ENCODE measurements at regions not wholly inside any gene's neighbourhood (a gene's known extent, or its start where the extent isn't known, plus 50 kb on each side); places are given as distances from the start of the nearest gene placed in this dataset.
A peak's percentile ranks its signal among the peaks of the same experiment; 100 is the strongest.

GRCh38 chr3:111244760-111245159 is 173.1 kb downstream of the NECTIN3 start:
- DNase-seq (ENCODE audit: low spot score), result no peak

GRCh38 chr3:111246967-111247760 is 175.5 kb downstream of the NECTIN3 start:
- DNase-seq (ENCODE audit: low spot score), result peak; percentile 55

- no peak for DNase-seq (ENCODE audit: low spot score)
These were observed 176.8 kb downstream of the NECTIN3 start for GRCh38 chr3:111248406-111248805.

GRCh38 chr3:111249421-111249820 is 177.8 kb downstream of the NECTIN3 start:
- no peak for DNase-seq (ENCODE audit: low spot score)

- DNase-seq (ENCODE audit: low spot score), result peak; percentile 25
These were observed 181.2 kb downstream of the NECTIN3 start for GRCh38 chr3:111252779-111253178.

GRCh38 chr3:111253733-111254132 is 182.1 kb downstream of the NECTIN3 start:
- no peak for DNase-seq (ENCODE audit: low spot score)

GRCh38 chr3:111260878-111261277 is 189.3 kb downstream of the NECTIN3 start:
- no peak for DNase-seq (ENCODE audit: low spot score)

GRCh38 chr3:111269777-111270176 is 198.2 kb downstream of the NECTIN3 start:
- no peak for DNase-seq (ENCODE audit: low spot score)

GRCh38 chr3:111277226-111277625 is 205.6 kb downstream of the NECTIN3 start:
- DNase-seq (ENCODE audit: low spot score), result no peak

GRCh38 chr3:111278959-111279358 is 207.3 kb downstream of the NECTIN3 start:
- DNase-seq (ENCODE audit: low spot score), result no peak

GRCh38 chr3:111282024-111282423 is 210.4 kb downstream of the NECTIN3 start:
- DNase-seq (ENCODE audit: low spot score), result no peak

- no peak for DNase-seq (ENCODE audit: low spot score)
These were observed 211.5 kb downstream of the NECTIN3 start for GRCh38 chr3:111283165-111283564.

- DNase-seq (ENCODE audit: low spot score), result no peak
These were observed 213.0 kb downstream of the NECTIN3 start for GRCh38 chr3:111284503-111285183.

- no peak for DNase-seq (ENCODE audit: low spot score)
These were observed 213.5 kb downstream of the NECTIN3 start for GRCh38 chr3:111285184-111285538.

- no peak for DNase-seq (ENCODE audit: low spot score)
These were observed 214.1 kb downstream of the NECTIN3 start for GRCh38 chr3:111285694-111286093.

GRCh38 chr3:111286746-111287145 is 215.1 kb downstream of the NECTIN3 start:
- no peak for DNase-seq (ENCODE audit: low spot score)

- no peak for DNase-seq (ENCODE audit: low spot score)
These were observed 220.5 kb downstream of the NECTIN3 start for GRCh38 chr3:111292117-111292516.

GRCh38 chr3:111299192-111299615 is 227.6 kb downstream of the NECTIN3 start:
- peak; percentile 35 for DNase-seq (ENCODE audit: low spot score)

GRCh38 chr3:111301238-111301798 is 229.7 kb downstream of the NECTIN3 start:
- peak; percentile 19 for DNase-seq (ENCODE audit: low spot score)

GRCh38 chr3:111302063-111302462 is 230.4 kb downstream of the NECTIN3 start:
- no peak for DNase-seq (ENCODE audit: low spot score)

- DNase-seq (ENCODE audit: low spot score), result no peak
These were observed 232.1 kb downstream of the NECTIN3 start for GRCh38 chr3:111303760-111304159.

- DNase-seq (ENCODE audit: low spot score), result no peak
These were observed 234.3 kb upstream of the CD96 start for GRCh38 chr3:111307676-111308075.

GRCh38 chr3:111311126-111311525 is 230.9 kb upstream of the CD96 start:
- no peak for DNase-seq (ENCODE audit: low spot score)

All from H4 (cell line).